Muscle of leg (tissue), 3 donors: ENCODE measurements at regions not wholly inside any gene's neighbourhood (a gene's known extent, or its start where the extent isn't known, plus 50 kb on each side); places are given as distances from the start of the nearest gene placed in this dataset.
"Not testable (repeated sequence)": the region's sequence is repeated elsewhere in the genome, so short reads cannot be mapped to it uniquely, and the experiment has no call there.

Source experiments
- DNase-seq: peaks from one replicate; pipeline ENCODE4 v3.0.0; 2013
- H3K27ac ChIP-seq: one replicate; pipeline ENCODE4 v1.5.1; 2013; ENCODE audit warnings: mild to moderate bottlenecking, low read length, control low read depth
- H3K27me3 ChIP-seq: one replicate; pipeline ENCODE4 v1.6.1; 2013; ENCODE audit warnings: low read length; ENCODE audit not compliant: control insufficient read depth, insufficient read depth
- H3K36me3 ChIP-seq: one replicate; pipeline ENCODE4 v1.6.1; 2013; ENCODE audit warnings: low read length; ENCODE audit not compliant: control insufficient read depth, insufficient read depth
- H3K4me1 ChIP-seq: one replicate; pipeline ENCODE4 v1.6.1; 2013; ENCODE audit warnings: low read length; ENCODE audit not compliant: control insufficient read depth, insufficient read depth
- H3K4me3 ChIP-seq: one replicate; pipeline ENCODE4 v1.5.1; 2013; ENCODE audit warnings: low read length, control low read depth
- H3K9me3 ChIP-seq: replicated peaks from 2 replicates; pipeline ENCODE4 v1.6.1; 2013; ENCODE audit warnings: low read depth, low read length; ENCODE audit not compliant: control insufficient read depth
- WGBS: methylation state at CpG from one replicate; pipeline ENCODE4 v1.1.5; 2013; ENCODE audit warnings: missing lambda C conversion rate; ENCODE audit not compliant: insufficient coverage; 5-methylcytosine and 5-hydroxymethylcytosine counted together

DNA sequence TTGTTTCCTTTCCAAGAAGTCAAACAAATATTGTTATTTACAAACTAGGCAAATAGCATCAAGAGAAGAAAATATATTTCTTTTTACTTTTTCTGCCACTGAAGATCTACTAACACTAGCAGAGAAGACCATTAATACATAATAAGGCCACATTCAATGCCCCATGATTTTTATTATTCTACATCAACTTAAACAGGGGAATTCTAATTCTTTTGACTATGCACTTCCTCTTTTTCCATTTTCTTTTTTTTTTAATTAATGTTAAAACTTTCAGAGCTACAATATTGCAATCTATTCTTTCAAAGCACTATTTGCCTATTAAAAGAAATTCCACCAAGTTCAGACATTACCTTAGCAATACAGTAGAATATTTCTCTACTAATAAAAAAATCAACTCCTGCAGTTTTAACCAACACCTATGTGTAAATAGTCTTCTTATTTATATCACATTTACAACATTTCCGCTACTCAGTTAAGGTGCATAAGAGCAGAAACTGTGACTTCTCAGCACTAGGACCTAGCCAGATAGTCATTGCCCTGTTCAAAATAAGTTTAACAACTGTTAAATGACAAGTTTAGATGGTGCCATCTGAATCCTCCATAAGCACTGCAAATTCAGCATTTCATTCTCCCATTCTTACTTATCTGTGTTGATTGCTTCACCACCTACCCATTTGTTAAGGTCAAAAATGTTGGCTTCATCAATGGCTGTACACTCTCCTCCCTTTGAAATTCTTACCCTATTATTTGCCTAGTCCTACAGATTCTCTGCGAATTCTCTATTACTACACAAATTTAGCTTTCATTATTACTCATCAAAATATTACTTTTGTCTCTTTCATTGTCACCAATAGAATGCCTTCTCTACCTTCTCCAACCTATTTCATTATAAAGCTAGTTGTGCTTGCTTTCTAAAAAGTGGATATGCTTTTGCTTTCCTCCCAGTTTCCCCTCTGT is 90.1 kb downstream of the SPDYE17 start:
- H3K4me3 ChIP-seq, H3K27ac ChIP-seq, H3K4me1 ChIP-seq, DNase-seq, H3K9me3 ChIP-seq, H3K27me3 ChIP-seq, H3K36me3 ChIP-seq: not testable (repeated sequence)
- WGBS: no CpG with 5 or more reads among the region's 2 CpGs

DNA sequence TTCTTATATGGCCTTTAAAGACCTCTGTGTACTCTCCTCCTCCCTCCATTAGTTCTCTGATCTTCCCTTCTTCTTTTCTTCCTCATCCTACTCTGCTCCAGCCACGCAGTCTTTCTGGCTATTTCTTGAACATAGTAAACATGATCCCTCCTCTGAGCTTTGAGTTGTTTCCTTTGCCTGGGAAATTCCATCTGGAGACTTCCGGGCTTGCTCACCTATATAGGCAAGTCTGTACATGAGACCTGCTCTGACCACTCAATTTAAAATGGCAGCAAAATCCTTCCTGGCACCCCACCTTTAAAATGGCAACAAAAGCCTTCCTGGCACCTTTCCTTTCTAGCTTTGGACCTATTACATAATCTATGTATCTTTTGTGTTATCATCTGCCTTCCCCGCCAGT is 94.4 kb downstream of the SPDYE17 start:
- H3K4me3 ChIP-seq, DNase-seq, H3K36me3 ChIP-seq, H3K9me3 ChIP-seq, H3K27ac ChIP-seq, H3K27me3 ChIP-seq, H3K4me1 ChIP-seq: not testable (repeated sequence)
- WGBS: no CpG with 5 or more reads among the region's 3 CpGs

DNA sequence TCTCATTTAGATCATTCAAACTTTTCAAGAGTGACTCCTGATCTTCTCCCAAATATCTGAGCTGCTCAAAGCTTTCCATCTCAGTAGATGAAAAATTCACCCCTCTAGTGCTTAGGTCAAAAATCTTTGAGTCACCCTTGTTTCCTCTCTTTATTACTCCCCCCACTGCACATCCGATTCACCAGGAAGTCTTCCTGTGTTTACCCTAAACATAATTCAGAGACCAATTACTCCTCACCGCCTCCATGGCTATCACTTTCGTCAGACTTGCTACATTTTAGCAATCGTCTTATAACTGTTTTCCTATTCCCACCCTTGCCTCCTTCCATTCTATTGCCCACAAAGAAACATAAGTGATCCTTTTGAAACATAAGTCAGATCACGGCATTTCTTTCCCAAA is 94.8 kb downstream of the SPDYE17 start:
- H3K27me3 ChIP-seq, DNase-seq, H3K36me3 ChIP-seq, H3K4me3 ChIP-seq, H3K4me1 ChIP-seq, H3K27ac ChIP-seq, H3K9me3 ChIP-seq: not testable (repeated sequence)
- 65% methylated on average over 5 of the region's 5 CpGs for WGBS

DNA sequence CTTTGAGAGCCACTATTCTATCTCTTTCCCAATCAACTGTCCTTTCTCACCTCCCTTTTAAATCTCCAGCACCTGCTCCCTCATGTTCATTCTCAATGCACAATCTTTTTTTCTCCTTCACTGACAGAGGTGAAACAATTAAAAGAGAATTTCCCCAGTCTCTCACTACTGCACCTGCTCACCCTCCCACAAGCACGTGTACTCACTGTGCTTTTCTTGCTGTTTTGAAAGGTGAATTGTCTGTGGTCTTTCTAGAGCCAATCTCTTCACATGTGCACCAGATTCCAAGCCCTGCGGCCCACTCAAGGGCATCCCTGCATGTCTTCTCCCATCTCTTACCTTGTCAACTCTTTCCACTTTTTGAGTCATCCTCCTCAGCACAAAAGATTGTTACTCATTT is 95.8 kb downstream of the SPDYE17 start:
- not testable (repeated sequence) for DNase-seq, H3K36me3 ChIP-seq, H3K4me1 ChIP-seq, H3K4me3 ChIP-seq, H3K9me3 ChIP-seq, H3K27ac ChIP-seq, H3K27me3 ChIP-seq
- 100% methylated on average over 1 of the region's 2 CpGs for WGBS

DNA sequence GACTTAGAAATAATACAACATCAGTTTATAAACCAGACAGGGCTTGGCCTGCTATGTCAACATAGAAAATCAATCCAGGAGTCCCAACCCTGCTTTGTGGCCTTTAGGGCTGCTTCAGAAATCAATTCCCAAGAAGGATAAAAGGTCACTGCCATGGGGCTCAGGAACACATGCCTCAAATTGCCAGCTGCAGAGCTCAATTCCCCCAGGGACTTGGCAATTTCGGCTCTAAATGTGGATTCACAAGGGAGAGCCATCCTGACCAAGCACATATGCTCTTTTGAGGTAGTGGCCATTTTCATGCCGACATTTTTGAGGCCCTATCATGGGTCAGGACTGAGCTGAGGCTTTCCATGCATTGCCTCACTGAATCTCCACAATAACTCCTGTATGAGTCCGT is 97.5 kb downstream of the SPDYE17 start:
- H3K4me1 ChIP-seq, H3K9me3 ChIP-seq, H3K27ac ChIP-seq, H3K27me3 ChIP-seq, H3K36me3 ChIP-seq, DNase-seq, H3K4me3 ChIP-seq: not testable (repeated sequence)
- WGBS: no CpG with 5 or more reads among the region's 3 CpGs

DNA sequence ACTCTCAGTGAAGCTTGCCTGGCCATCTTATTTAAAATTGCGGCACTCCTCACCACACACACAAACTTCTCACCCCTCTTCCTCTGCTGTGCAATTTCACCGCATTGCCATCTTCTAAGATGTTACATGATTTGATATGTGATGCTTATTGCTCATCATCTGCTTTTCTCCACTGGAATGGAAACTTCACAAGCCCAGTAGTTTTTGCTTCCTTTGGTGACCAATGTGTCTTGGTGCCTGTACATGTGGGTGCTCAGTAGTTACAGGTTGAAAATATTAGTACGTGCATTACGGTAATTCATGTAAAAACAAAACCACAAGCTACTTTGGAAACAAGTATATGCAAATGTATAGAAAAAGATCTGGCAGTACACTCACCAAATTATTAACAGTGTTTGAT is 99.2 kb downstream of the SPDYE17 start:
- not testable (repeated sequence) for H3K4me1 ChIP-seq, DNase-seq, H3K27ac ChIP-seq, H3K9me3 ChIP-seq, H3K27me3 ChIP-seq, H3K36me3 ChIP-seq, H3K4me3 ChIP-seq
- WGBS: no CpG with 5 or more reads among the region's 4 CpGs

DNA sequence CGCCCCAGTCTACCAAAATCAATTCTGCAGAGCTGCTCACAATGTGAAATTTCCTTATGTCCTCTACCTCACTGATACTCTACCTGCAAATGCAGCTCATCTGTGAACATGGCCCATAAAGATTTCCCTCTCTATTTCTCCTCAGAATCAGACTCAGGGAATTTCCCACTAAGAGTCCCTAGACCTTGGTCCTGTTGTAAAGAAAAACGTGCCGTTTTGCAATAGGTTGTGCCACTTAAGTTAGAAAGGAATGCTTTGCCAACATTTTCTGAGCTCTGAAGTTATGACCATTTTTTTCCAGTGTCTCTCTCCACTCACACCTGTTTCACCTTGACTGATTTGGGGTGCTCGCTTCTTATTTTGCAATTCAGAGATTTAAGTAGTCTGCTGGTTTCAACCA is 100.7 kb downstream of the SPDYE17 start:
- not testable (repeated sequence) for H3K27ac ChIP-seq, H3K36me3 ChIP-seq, H3K9me3 ChIP-seq, DNase-seq, H3K4me3 ChIP-seq, H3K27me3 ChIP-seq, H3K4me1 ChIP-seq
- 67% methylated on average over 2 of the region's 4 CpGs for WGBS

DNA sequence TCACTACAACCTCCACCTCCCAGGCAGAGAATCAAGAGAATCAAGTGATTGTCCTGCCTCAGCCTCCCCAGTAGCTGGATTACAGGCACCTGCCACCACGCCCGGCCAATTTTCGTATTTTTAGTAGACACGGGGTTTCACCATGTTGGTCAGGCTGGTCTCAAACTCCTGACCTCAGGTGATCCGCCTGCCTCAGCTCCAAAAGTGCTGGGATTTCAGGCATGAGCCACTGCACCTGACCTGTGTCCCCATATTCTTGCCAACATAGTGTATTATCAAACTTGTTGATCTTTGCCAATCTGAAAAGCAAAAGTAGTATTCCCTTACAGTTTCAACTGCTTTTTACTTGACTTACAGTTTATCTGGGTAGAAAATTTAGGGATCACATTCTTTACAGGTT is 101.7 kb downstream of the SPDYE17 start:
- not testable (repeated sequence) for H3K36me3 ChIP-seq, H3K4me1 ChIP-seq, H3K4me3 ChIP-seq, H3K9me3 ChIP-seq, H3K27me3 ChIP-seq, DNase-seq, H3K27ac ChIP-seq
- 97% methylated on average over 5 of the region's 5 CpGs for WGBS

DNA sequence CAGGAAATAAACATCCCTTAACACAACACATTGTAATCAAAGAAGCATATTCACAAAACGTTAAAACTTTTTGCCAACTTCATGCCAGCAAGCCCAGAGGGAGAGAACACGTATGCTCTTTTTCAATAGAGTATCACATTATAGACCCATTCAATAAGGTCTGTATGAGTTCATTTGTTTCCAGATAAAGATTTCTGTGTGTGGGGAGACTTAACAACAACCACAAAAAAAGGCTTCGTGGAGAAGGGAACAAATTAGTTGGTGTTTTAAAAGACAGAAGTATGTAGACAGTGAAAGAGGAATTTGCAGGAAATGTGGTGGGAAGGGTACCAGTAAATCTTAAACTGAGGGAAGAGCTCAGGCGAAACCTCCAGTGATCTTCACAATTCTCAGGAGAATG is 103.4 kb downstream of the SPDYE17 start:
- not testable (repeated sequence) for H3K9me3 ChIP-seq, H3K4me1 ChIP-seq, H3K4me3 ChIP-seq, H3K27ac ChIP-seq, DNase-seq, H3K27me3 ChIP-seq, H3K36me3 ChIP-seq
- no CpG with 5 or more reads among the region's 4 CpGs for WGBS

DNA sequence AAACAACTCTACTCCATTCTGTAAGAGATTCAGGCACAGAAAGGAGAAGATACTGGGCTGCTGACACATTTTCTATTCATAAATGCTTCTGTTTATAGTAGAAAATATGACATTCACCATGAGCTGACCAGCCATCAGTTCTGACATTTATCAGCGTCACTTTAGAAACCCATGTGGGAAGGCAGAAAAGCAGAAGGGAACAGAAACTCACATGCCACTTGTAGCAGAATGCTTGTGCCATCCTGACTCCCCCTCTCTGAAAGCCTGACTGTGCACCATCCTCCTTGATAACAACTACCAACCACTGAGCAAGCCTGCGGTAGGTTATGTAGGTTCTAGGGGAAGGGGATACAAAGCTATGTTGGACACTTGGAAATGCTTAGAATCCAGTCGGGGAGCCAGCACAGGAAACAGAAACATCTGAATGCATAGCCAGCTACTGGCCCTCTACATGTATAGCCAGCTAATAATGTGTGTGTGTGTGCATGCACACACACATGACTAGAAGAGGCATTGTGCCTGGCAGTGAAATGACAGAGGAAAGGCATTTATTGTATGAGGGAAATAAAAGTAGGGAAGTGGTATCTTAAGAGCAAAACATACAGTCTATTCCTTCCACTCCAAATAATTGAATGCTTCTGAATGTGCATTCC is 104.3 kb downstream of the SPDYE17 start:
- not testable (repeated sequence) for H3K9me3 ChIP-seq, DNase-seq, H3K4me1 ChIP-seq, H3K4me3 ChIP-seq, H3K27me3 ChIP-seq, H3K36me3 ChIP-seq, H3K27ac ChIP-seq
- no CpG with 5 or more reads among the region's 3 CpGs for WGBS
